ENCODE measurements at regions not wholly inside any gene's neighbourhood (a gene's known extent, or its start where the extent isn't known, plus 50 kb on each side); places are given as distances from the start of the nearest gene placed in this dataset.

DNA sequence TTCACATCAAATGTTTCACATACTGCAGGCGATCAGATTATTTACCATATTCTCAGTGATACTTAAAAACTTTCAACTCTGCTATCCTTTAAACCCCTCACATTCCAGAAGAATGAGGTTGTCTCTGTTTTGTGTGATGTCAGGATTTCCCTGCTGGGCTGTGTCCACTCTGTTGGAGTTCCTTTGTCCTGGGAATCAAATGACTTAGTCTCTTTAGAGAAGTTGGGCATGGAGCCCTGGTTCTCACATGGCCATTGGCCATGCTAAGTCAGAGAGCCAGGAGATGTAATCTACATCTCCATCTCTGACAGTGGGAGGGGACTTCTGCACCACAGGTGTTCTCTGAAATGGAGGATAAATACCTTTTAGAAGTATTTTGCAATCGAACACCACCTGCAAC lies 205.1 kb upstream of the MAF start:
- TF ChIP-seq, protein P1, sequence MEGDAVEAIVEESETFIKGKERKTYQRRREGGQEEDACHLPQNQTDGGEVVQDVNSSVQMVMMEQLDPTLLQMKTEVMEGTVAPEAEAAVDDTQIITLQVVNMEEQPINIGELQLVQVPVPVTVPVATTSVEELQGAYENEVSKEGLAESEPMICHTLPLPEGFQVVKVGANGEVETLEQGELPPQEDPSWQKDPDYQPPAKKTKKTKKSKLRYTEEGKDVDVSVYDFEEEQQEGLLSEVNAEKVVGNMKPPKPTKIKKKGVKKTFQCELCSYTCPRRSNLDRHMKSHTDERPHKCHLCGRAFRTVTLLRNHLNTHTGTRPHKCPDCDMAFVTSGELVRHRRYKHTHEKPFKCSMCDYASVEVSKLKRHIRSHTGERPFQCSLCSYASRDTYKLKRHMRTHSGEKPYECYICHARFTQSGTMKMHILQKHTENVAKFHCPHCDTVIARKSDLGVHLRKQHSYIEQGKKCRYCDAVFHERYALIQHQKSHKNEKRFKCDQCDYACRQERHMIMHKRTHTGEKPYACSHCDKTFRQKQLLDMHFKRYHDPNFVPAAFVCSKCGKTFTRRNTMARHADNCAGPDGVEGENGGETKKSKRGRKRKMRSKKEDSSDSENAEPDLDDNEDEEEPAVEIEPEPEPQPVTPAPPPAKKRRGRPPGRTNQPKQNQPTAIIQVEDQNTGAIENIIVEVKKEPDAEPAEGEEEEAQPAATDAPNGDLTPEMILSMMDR (IDR thresholded peaks at IDR 0.05), result no peak
- no peak for TF ChIP-seq POLR2A (IDR thresholded peaks at IDR 0.05)
